Activated naive CD4-positive, alpha-beta T cell treated with anti-CD3 and anti-CD28 coated beads, Interleukin-2, amount 50 U/mL, for 24 hours (primary cell): ENCODE measurements at regions not wholly inside any gene's neighbourhood (a gene's known extent, or its start where the extent isn't known, plus 50 kb on each side); places are given as distances from the start of the nearest gene placed in this dataset.

Source experiments
- H3K27ac Mint-ChIP-seq: one replicate; pipeline ENCODE4 v1.8.0; 2021; ENCODE audit warnings: mild to moderate bottlenecking, mixed read lengths
- H3K27me3 Mint-ChIP-seq: one replicate; pipeline ENCODE4 v1.8.0; 2021; ENCODE audit warnings: mixed read lengths
- H3K36me3 Mint-ChIP-seq: one replicate; pipeline ENCODE4 v1.8.0; 2021; ENCODE audit warnings: mixed read lengths
- H3K4me1 Mint-ChIP-seq: one replicate; pipeline ENCODE4 v1.8.0; 2021; ENCODE audit warnings: mixed read lengths
- H3K4me3 Mint-ChIP-seq: one replicate; pipeline ENCODE4 v1.8.0; 2021; ENCODE audit warnings: mild to moderate bottlenecking, mixed read lengths
- H3K9me3 Mint-ChIP-seq: one replicate; pipeline ENCODE4 v1.8.0; 2021; ENCODE audit warnings: mixed read lengths

DNA sequence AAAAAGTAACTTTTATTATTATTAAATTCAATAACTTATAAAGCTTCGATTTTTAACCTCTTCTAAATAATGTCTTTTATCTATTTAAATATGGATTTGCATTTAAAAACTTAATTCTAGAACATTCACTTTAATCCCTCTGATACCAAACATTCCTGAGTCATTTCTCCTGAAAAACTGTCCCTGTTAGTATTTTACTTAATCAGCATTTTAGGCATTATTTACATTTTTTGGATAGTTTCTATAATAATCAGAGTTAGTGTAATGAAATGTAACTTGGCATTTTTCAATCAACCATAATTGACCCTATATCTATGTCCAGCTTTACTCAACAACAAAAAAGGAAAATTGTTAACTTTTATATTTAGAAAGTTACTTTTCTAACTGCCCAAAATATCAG lies 428.1 kb downstream of the PCDH17 start:
- H3K4me3 Mint-ChIP-seq = no peak overlapping the region
- no peaks in the 10 kb centered on the region for H3K4me1 Mint-ChIP-seq
- H3K9me3 Mint-ChIP-seq = no peaks in the 10 kb centered on the region
- no peak overlapping the region for H3K27ac Mint-ChIP-seq
- no peaks in the 10 kb centered on the region for H3K36me3 Mint-ChIP-seq
- H3K27me3 Mint-ChIP-seq = no peaks in the 10 kb centered on the region

DNA sequence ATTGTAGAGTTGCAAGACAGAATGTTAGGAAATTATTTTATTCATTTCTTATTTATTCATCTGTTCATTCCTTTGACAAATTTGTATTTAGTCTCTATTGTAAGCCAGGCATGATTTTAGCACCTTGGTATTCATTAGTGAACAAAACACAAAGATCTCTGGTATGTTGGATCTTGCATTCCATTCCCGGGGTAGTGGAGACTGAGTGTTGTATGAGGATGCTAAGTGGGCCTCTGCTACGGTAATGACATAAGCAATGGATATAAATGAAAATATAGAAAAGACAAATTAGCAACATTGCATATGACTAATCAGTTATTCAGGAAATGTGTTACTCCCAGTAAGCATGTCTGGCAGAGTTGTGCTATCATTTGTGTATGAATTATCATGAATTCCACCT lies 449.3 kb downstream of the PCDH17 start:
- Mint-ChIP-seq H3K27ac (no peak overlapping the region), H3K27me3 (no peaks in the 10 kb centered on the region), H3K4me3 (no peak overlapping the region), H3K36me3 (no peaks in the 10 kb centered on the region), H3K9me3 (no peaks in the 10 kb centered on the region), H3K4me1 (no peaks in the 10 kb centered on the region)

DNA sequence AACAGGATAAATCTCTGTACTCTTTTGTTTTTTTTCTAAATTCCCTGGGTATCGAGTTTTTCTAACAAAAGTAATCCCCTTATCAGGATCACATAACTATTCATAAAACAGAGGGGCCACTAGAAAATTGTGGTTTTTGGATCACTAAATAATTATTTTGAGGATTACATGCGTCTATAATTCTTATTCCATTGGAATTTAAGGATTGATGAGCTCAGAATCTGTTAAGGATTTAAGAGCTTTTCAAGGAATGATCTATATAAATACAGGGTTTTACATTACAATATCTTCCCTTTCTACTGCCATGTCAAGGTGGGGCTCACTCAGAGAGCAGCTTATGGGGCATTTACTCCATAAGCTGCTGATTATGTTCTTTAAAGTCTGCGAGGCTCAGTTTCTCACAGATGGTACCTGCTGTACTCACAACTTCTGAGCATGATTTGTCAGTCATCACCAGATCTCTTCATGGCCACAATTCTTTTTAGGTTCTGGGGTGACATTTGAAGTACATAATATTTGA lies 449.8 kb downstream of the PCDH17 start:
- Mint-ChIP-seq H3K27me3 (no peaks in the 10 kb centered on the region), H3K9me3 (no peaks in the 10 kb centered on the region), H3K4me3 (no peak overlapping the region), H3K36me3 (no peaks in the 10 kb centered on the region), H3K4me1 (no peaks in the 10 kb centered on the region), H3K27ac (no peak overlapping the region)

DNA sequence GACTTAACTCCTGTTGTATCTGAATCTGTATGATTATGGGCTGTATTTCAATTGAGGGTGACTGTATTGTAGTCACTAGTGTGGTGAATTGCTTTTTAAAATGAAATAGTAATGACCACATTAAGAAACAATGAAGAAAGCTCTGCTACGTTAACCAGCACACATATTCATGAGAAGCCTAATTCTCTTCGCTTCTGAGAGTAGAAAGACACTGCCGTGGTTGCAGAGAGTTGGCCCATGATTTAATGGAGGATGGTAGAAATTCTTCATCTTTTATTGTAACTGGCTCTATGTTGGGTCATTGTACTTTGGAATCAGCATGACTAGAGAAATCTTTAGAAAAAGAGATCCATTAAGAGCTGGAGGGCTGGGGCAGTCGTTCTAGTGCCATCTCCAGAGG lies 451.5 kb downstream of the PCDH17 start:
- Mint-ChIP-seq H3K36me3 (no peaks in the 10 kb centered on the region), H3K4me3 (no peak overlapping the region), H3K9me3 (no peaks in the 10 kb centered on the region), H3K4me1 (no peaks in the 10 kb centered on the region), H3K27ac (no peak overlapping the region), H3K27me3 (no peaks in the 10 kb centered on the region)

DNA sequence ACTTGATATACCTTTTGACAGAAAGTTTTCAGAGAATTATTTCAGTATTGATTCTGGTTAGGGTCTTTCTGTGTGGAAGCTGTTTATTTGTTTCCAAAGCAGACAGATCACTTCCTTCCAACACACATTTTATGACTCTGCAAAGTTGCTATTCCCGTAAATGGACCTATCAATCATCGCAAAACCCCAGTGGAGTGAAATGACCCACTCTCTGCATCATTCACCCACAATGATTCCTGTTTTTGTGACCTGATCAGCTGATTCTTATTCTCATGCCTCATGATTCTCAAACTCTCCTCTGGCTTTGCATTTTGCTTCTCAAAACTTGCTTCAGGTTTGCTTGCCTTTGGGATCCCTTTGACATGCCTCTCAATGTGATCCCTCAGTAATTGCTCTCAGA lies 453.7 kb downstream of the PCDH17 start:
- no peak overlapping the region for H3K27ac Mint-ChIP-seq

DNA sequence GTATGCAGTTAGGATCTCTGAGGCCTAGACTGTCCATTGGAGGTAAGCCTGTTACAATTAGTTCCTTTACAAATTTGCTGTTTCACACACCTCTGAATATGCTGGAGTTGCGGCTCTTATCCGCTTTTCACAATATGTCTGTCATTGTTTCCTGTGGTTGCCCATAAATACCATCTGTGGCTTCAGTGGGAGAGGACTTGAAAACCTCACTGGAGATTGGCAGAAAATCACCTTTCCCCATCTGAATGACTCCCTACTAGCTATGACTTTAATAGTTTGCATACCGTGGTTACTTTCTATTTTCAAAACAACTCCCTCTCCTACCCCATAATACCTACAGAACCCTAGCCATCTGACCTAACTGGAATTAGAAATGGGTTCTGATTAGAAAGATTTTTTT lies 454.3 kb downstream of the PCDH17 start:
- Mint-ChIP-seq H3K9me3 (no peaks in the 10 kb centered on the region), H3K36me3 (no peaks in the 10 kb centered on the region), H3K4me3 (no peak overlapping the region), H3K4me1 (no peaks in the 10 kb centered on the region), H3K27me3 (no peaks in the 10 kb centered on the region), H3K27ac (no peak overlapping the region)

More for the DNA sequence above, 453.7 kb downstream of the PCDH17 start:
- H3K4me3 Mint-ChIP-seq = no peak overlapping the region
- no peaks in the 10 kb centered on the region for H3K9me3 Mint-ChIP-seq
- no peaks in the 10 kb centered on the region for H3K4me1 Mint-ChIP-seq
- no peaks in the 10 kb centered on the region for H3K27me3 Mint-ChIP-seq
- no peaks in the 10 kb centered on the region for H3K36me3 Mint-ChIP-seq

DNA sequence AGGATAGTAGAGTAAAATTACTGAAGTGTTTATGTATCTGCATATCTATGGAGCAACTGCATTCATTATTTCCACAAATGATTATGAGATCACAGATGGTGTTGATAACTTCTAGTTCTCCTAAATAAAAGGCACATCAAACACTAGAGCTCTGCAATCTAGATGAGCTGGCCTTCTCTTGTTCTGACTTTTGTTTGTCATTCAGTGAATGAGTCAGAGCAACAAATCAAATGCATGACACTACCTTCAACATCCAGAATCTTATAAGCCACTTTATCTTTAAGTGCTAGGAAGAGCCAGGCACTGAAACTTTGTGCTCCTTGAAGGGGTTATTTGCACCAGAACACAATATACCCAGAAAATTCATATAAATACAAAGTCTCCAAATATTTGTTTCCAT lies 456.0 kb downstream of the PCDH17 start:
- Mint-ChIP-seq H3K9me3 (no peaks in the 10 kb centered on the region), H3K4me3 (no peak overlapping the region), H3K27ac (no peak overlapping the region), H3K36me3 (no peaks in the 10 kb centered on the region), H3K27me3 (no peaks in the 10 kb centered on the region), H3K4me1 (no peaks in the 10 kb centered on the region)

DNA sequence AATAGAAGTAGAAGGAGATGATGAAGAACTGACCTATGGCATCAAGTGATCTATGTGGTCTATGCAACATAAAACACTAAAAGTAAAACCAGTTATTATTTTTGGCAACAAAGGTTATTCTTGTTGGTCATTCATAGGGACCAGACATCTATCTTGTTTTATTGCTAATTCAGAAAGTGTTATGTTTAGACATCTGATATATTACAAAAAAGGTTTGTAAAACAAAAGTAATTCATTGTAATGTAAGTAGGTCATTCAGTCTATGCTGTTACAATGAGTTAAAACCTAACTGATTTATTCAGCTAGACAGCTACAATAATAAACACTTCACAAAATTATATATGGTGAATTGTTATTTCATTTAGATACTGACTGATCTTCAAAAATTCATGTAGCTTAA lies 461.9 kb downstream of the PCDH17 start:
- H3K36me3 Mint-ChIP-seq = no peaks in the 10 kb centered on the region
- H3K27me3 Mint-ChIP-seq = no peaks in the 10 kb centered on the region
- no peaks in the 10 kb centered on the region for H3K9me3 Mint-ChIP-seq
- no peaks in the 10 kb centered on the region for H3K4me1 Mint-ChIP-seq
- H3K4me3 Mint-ChIP-seq = no peak overlapping the region
- no peak overlapping the region for H3K27ac Mint-ChIP-seq

DNA sequence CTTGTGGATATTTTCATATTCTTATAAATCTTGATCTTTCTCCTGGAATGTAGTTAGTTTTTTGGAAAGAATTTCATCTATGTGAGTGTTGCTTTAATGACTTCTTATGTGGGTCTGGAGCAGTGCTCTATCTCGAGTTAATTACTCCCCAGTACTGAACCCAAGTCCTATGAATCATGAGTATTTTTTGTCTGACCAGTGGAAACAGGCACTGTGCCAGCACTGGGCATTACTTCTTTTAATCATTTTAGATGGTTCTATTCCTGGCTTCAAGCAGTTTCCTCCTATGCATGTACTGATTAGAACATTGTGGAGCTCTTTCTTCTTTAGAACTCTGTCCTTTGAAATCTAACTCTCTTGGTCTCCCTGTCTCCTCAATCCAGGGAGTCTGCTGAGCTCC lies 466.3 kb downstream of the PCDH17 start:
- H3K9me3 Mint-ChIP-seq = no peaks in the 10 kb centered on the region
- no peaks in the 10 kb centered on the region for H3K4me1 Mint-ChIP-seq
- H3K36me3 Mint-ChIP-seq = no peaks in the 10 kb centered on the region
- no peaks in the 10 kb centered on the region for H3K27me3 Mint-ChIP-seq
- H3K4me3 Mint-ChIP-seq = no peak overlapping the region
- H3K27ac Mint-ChIP-seq = no peak overlapping the region

DNA sequence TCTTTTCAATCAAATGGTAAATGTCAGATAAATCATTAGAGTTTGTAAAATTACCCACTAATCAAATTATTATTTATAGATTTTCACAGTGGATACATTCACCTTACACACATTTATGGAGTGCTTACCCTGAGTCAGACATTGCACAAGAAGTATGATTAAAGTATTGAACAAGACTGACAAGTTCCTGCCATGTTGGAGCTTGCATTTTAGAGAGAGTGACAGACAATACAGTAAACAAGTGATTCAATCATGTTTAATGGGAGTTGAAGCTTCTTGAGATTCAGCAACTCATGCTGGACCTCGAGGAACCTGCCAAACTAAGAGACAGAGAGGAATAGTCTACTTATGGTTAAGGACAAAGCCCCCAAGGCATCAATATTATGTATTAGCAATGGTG lies 487.8 kb downstream of the PCDH17 start:
- no peaks in the 10 kb centered on the region for H3K4me1 Mint-ChIP-seq
- peaks cover 10% of the 10 kb centered on the region for H3K9me3 Mint-ChIP-seq
- H3K4me3 Mint-ChIP-seq = no peak overlapping the region
- no peak overlapping the region for H3K27ac Mint-ChIP-seq
- no peaks in the 10 kb centered on the region for H3K36me3 Mint-ChIP-seq
- H3K27me3 Mint-ChIP-seq = no peaks in the 10 kb centered on the region

DNA sequence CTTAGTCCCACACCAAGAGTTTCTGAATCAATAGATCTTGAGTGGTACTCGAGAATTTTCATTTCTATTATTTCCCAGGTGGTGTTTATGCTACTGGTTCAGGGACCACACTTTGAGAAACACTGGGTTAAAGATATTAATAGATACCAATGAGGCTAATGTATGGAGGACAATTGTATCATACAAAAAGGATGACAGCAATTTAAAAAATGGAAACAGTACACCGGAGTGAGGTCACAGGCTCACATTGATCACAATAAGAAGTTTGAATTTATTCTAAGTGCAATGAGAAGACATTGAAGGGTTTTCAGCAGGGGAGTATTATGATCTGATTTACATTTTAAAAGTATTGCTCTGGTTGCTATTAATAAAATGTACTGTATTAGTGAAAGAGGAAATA lies 488.3 kb downstream of the PCDH17 start:
- H3K4me3 Mint-ChIP-seq = no peak overlapping the region
- no peaks in the 10 kb centered on the region for H3K27me3 Mint-ChIP-seq
- H3K9me3 Mint-ChIP-seq = peaks cover 10% of the 10 kb centered on the region
- H3K4me1 Mint-ChIP-seq = no peaks in the 10 kb centered on the region
- H3K27ac Mint-ChIP-seq = no peak overlapping the region
- H3K36me3 Mint-ChIP-seq = no peaks in the 10 kb centered on the region

DNA sequence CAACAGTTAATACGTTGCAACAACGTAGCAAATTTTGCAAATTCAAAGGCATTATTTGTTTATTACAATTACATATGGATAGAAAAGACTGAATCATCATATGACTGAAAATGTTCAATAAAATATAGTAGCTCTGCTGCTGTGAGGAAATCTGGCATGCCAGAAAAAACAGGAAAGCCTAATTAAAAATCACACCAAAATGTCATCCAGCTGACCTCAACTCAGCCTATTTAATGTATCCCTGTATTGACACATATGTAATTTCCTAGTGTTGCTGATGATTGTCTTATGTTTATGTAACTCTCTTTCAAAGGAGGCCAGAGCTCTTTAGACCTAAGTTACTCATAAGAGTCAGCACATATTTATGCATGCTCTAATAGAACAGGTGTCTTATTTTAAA lies 495.0 kb downstream of the PCDH17 start:
- no peaks in the 10 kb centered on the region for H3K27me3 Mint-ChIP-seq
- peaks cover 18% of the 10 kb centered on the region for H3K9me3 Mint-ChIP-seq
- H3K4me3 Mint-ChIP-seq = no peak overlapping the region
- no peaks in the 10 kb centered on the region for H3K36me3 Mint-ChIP-seq
- H3K4me1 Mint-ChIP-seq = no peaks in the 10 kb centered on the region
- no peak overlapping the region for H3K27ac Mint-ChIP-seq

DNA sequence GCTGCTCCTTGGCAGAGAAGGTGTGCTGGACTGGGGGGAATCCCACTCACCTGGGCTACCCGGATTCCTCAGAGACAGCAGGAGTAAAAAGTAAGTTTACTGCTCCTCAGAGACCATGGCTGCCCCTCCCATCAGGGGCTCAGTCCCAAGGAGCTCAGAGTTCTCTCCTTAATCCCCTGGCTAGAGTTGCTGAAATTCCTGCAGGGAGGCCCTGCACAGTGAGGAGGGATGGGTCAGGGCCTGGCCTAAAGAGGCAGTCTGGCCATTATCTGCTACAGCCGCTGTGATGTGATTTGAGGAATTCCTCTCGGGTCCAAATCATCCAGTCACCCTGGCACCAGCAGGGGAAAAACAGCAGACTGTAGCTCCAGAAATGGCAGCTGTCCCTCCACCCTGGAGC lies 502.5 kb downstream of the PCDH17 start:
- no peaks in the 10 kb centered on the region for H3K36me3 Mint-ChIP-seq
- H3K4me3 Mint-ChIP-seq = no peak overlapping the region

DNA sequence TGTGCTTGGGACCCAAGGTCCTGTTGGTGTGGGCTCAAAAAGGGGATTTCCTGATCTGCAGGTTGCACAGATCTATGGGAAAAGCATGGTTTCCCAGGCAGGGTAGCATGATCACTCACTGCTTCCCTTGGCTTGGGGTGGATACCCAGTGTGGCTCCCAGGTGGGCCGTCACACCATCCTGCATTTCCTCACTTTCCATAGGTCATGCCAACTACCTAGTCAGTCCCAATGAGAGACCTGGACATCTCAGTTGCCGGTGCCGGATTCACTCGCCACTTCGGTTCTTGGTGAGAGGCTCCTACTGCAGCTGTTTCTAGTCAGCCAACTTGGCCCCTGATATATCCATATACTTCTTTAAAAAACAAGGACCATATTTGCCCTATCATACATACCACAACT lies 503.0 kb downstream of the PCDH17 start:
- Mint-ChIP-seq H3K36me3 (no peaks in the 10 kb centered on the region), H3K27me3 (no peaks in the 10 kb centered on the region), H3K4me3 (no peak overlapping the region), H3K27ac (no peak overlapping the region), H3K4me1 (no peaks in the 10 kb centered on the region), H3K9me3 (peaks cover 36% of the 10 kb centered on the region)

More for the DNA sequence above, 502.5 kb downstream of the PCDH17 start:
- H3K27me3 Mint-ChIP-seq = no peaks in the 10 kb centered on the region
- no peaks in the 10 kb centered on the region for H3K4me1 Mint-ChIP-seq
- no peak overlapping the region for H3K27ac Mint-ChIP-seq
- H3K9me3 Mint-ChIP-seq = peaks cover 36% of the 10 kb centered on the region

DNA sequence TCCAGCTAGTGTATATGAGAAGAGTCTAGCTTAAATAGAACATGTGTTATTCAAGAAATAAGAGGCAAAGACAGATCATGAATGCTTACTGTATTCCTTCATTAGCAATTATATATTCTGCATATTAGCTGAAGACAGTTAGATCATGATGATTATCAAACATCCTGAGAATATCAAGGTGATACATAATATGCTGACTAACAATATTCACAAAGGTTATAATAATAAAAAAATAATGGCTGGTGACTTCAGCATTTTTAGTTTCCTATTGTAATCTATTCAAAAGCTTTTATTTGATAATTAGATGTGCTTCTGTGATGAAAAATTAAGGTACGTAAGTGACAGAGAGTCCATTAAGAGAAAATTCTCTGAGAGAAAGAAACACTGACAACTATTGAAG lies 511.4 kb downstream of the PCDH17 start:
- Mint-ChIP-seq H3K4me3 (no peak overlapping the region), H3K9me3 (peaks cover 26% of the 10 kb centered on the region), H3K27me3 (no peaks in the 10 kb centered on the region), H3K27ac (no peak overlapping the region), H3K4me1 (no peaks in the 10 kb centered on the region), H3K36me3 (no peaks in the 10 kb centered on the region)

DNA sequence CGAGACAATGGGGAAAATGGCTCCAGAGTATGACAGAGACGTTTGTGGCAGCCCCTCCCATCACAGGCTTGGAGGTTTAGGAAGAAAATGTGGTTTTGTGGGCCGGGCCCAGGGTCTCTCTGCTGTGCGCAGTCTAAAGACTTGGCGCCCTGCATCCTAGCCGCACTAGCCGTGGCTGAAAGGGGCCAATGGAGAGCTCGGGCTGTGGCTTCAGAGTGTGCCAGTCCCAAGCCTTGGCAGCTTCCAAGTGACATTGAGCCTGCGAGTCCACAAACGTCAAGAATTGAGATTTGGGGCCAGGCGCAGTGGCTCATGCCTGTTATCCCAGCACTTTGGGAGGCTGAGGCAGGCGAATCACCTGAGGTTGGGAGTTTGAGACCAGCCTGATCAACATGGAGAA lies 513.1 kb downstream of the PCDH17 start:
- H3K27ac Mint-ChIP-seq = no peak overlapping the region
- peaks cover 17% of the 10 kb centered on the region for H3K9me3 Mint-ChIP-seq
- H3K4me3 Mint-ChIP-seq = no peak overlapping the region
- H3K27me3 Mint-ChIP-seq = no peaks in the 10 kb centered on the region
- H3K36me3 Mint-ChIP-seq = no peaks in the 10 kb centered on the region
- no peaks in the 10 kb centered on the region for H3K4me1 Mint-ChIP-seq

DNA sequence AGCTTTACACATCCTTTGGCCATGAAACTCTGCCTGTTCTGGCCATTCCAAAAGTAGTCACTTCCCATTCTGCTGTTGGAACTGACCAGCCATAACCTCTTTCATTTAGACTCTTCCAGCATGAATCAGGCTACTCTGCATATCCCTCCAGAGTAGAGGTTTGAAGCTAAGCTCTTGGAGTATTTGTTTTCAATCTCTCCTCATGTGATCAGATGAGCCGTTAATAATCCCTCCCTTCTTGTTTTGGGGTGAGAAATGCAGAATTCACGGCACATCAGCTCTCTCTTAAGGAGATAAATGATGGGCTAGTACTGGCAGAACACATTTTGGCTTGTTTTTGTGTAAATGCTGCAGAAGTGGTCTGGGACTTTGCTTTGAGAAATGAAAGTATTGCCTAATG lies 519.9 kb downstream of the PCDH17 start:
- H3K4me3 Mint-ChIP-seq = no peak overlapping the region
- no peaks in the 10 kb centered on the region for H3K27me3 Mint-ChIP-seq
- H3K4me1 Mint-ChIP-seq = no peaks in the 10 kb centered on the region
- peaks cover 7% of the 10 kb centered on the region for H3K9me3 Mint-ChIP-seq
- no peaks in the 10 kb centered on the region for H3K36me3 Mint-ChIP-seq
- no peak overlapping the region for H3K27ac Mint-ChIP-seq
